ENCODE measurements at regions not wholly inside any gene's neighbourhood (a gene's known extent, or its start where the extent isn't known, plus 50 kb on each side); places are given as distances from the start of the nearest gene placed in this dataset.

GRCh38 chr4:42235304-42236021 is 83.0 kb upstream of the BEND4 start:
- TF ChIP-seq POLR2AphosphoS5 (IDR thresholded peaks at IDR 0.05) (no peak), CTCF (IDR thresholded peaks at IDR 0.05) (no peak), POLR2A (IDR thresholded peaks at IDR 0.05) (no peak), EP300 (IDR thresholded peaks at IDR 0.05; ENCODE audit: low read depth) (no peak)
- Histone ChIP-seq H3K27ac (no peak overlapping the region), H3K36me3 (no peaks in the 10 kb centered on the region), H3K27me3 (no peaks in the 10 kb centered on the region), H3K4me3 (no peak overlapping the region), H3K9me3 (no peaks in the 10 kb centered on the region), H3K4me1 (no peaks in the 10 kb centered on the region)
- in situ Hi-C loops (cut with MboI; ENCODE audit: low pct_ligation_motif_present in 1 of 4, low pct_unique_long_range_greater_than_20kb in 1 of 4, low sequenced_read_pairs in 3 of 4) (no loop called here), intact Hi-C loops (cut with DNase I; ENCODE audit: low total_unique reads) (no loop called here)
- no peak for DNase-seq
- WGBS, 2 donors (ENCODE audit: low coverage in 1 of 2) = 81 to 90% methylated on average over 7 of the region's 7 CpGs

- H3K27ac ChIP-seq = no peak overlapping the region
- no peak for TF ChIP-seq CTCF (IDR thresholded peaks at IDR 0.05)
- no peak for TF ChIP-seq POLR2AphosphoS5 (IDR thresholded peaks at IDR 0.05)
- no peak for TF ChIP-seq POLR2A (IDR thresholded peaks at IDR 0.05)
- no peak for TF ChIP-seq EP300 (IDR thresholded peaks at IDR 0.05; ENCODE audit: low read depth)
- in situ Hi-C loops (cut with MboI; ENCODE audit: low pct_ligation_motif_present in 1 of 4, low pct_unique_long_range_greater_than_20kb in 1 of 4, low sequenced_read_pairs in 3 of 4) (no loop called here), intact Hi-C loops (cut with DNase I; ENCODE audit: low total_unique reads) (no loop called here)
- H3K9me3 ChIP-seq = no peaks in the 10 kb centered on the region
- H3K36me3 ChIP-seq = no peaks in the 10 kb centered on the region
- H3K27me3 ChIP-seq = no peaks in the 10 kb centered on the region
- DNase-seq = no peak
- WGBS, 2 donors (ENCODE audit: low coverage in 1 of 2) = 87 to 92% methylated on average over 3 to 5 of the region's 5 CpGs
- H3K4me1 ChIP-seq = no peaks in the 10 kb centered on the region
- H3K4me3 ChIP-seq = no peak overlapping the region
Observed at GRCh38 chr4:42237010-42237409, 84.6 kb upstream of the BEND4 start.

GRCh38 chr4:42237451-42237850 is 85.0 kb upstream of the BEND4 start:
- Histone ChIP-seq H3K36me3 (no peaks in the 10 kb centered on the region), H3K27ac (no peak overlapping the region), H3K4me1 (no peaks in the 10 kb centered on the region), H3K27me3 (no peaks in the 10 kb centered on the region), H3K9me3 (no peaks in the 10 kb centered on the region), H3K4me3 (no peak overlapping the region)
- in situ Hi-C loops (cut with MboI; ENCODE audit: low pct_ligation_motif_present in 1 of 4, low pct_unique_long_range_greater_than_20kb in 1 of 4, low sequenced_read_pairs in 3 of 4) (no loop called here), intact Hi-C loops (cut with DNase I; ENCODE audit: low total_unique reads) (no loop called here)
- TF ChIP-seq POLR2AphosphoS5 (IDR thresholded peaks at IDR 0.05) (no peak), EP300 (IDR thresholded peaks at IDR 0.05; ENCODE audit: low read depth) (no peak), POLR2A (IDR thresholded peaks at IDR 0.05) (no peak), CTCF (IDR thresholded peaks at IDR 0.05) (no peak)
- 77 to 85% methylated on average over 6 of the region's 6 CpGs for WGBS, 2 donors (ENCODE audit: low coverage in 1 of 2)
- DNase-seq = no peak

- TF ChIP-seq CTCF (IDR thresholded peaks at IDR 0.05) (no peak), POLR2A (IDR thresholded peaks at IDR 0.05) (no peak), EP300 (IDR thresholded peaks at IDR 0.05; ENCODE audit: low read depth) (no peak), POLR2AphosphoS5 (IDR thresholded peaks at IDR 0.05) (no peak)
- in situ Hi-C loops (cut with MboI; ENCODE audit: low pct_ligation_motif_present in 1 of 4, low pct_unique_long_range_greater_than_20kb in 1 of 4, low sequenced_read_pairs in 3 of 4) = no loop called here
Observed at GRCh38 chr4:42248972-42249371, 96.5 kb upstream of the BEND4 start.

More at GRCh38 chr4:42248972-42249371, 96.5 kb upstream of the BEND4 start:
- no peak overlapping the region for H3K4me3 ChIP-seq
- no peaks in the 10 kb centered on the region for H3K36me3 ChIP-seq
- H3K27ac ChIP-seq = no peak overlapping the region
- no peaks in the 10 kb centered on the region for H3K9me3 ChIP-seq
- H3K27me3 ChIP-seq = no peaks in the 10 kb centered on the region
- DNase-seq = no peak
- H3K4me1 ChIP-seq = no peaks in the 10 kb centered on the region
- intact Hi-C loops (cut with DNase I; ENCODE audit: low total_unique reads) = no loop called here
- WGBS, 2 donors (ENCODE audit: low coverage in 1 of 2) = 60 to 62% methylated on average over 1 to 4 of the region's 4 CpGs

Data from transverse colon (tissue), 4 donors.